ENCODE measurements at regions not wholly inside any gene's neighbourhood (a gene's known extent, or its start where the extent isn't known, plus 50 kb on each side); places are given as distances from the start of the nearest gene placed in this dataset.

- H3K9me3 ChIP-seq: no peaks in the 10 kb centered on the region
- no peak overlapping the region for H3K9ac ChIP-seq
- H3K4me3 ChIP-seq: no peak overlapping the region
- H3K27ac ChIP-seq: no peak overlapping the region
- no peaks in the 10 kb centered on the region for H3K27me3 ChIP-seq
- H3K36me3 ChIP-seq: no peaks in the 10 kb centered on the region
- H3K4me2 ChIP-seq: no peak overlapping the region
- TF ChIP-seq Cebpa-rat (IDR thresholded peaks at IDR 0.05): no peak
- H4K20me1 ChIP-seq: peaks cover 15% of the 10 kb centered on the region; the same call in 1 of the 2 replicates
- no peaks in the 10 kb centered on the region for H3K4me1 ChIP-seq
Measured at GRCh38 chr7:130982651-130983050, 248.6 kb upstream of the KLF14 start.

GRCh38 chr7:130985361-130985760 lies 251.4 kb upstream of the KLF14 start:
- no peak overlapping the region for H3K27ac ChIP-seq
- TF ChIP-seq Cebpa-rat (IDR thresholded peaks at IDR 0.05): no peak
- H4K20me1 ChIP-seq: peaks cover 31% of the 10 kb centered on the region; the same call in 1 of the 2 replicates
- no peaks in the 10 kb centered on the region for H3K4me1 ChIP-seq
- no peaks in the 10 kb centered on the region for H3K9me3 ChIP-seq
- no peak overlapping the region for H3K4me2 ChIP-seq
- H3K36me3 ChIP-seq: no peaks in the 10 kb centered on the region
- H3K27me3 ChIP-seq: no peaks in the 10 kb centered on the region
- no peak overlapping the region for H3K9ac ChIP-seq
- no peak overlapping the region for H3K4me3 ChIP-seq

GRCh38 chr7:130986261-130986690 lies 252.3 kb upstream of the KLF14 start:
- TF ChIP-seq Cebpa-rat (IDR thresholded peaks at IDR 0.05): no peak
- H4K20me1 ChIP-seq: peaks cover 36% of the 10 kb centered on the region; the same call in 1 of the 2 replicates
- no peak overlapping the region for H3K27ac ChIP-seq
- no peaks in the 10 kb centered on the region for H3K36me3 ChIP-seq
- H3K27me3 ChIP-seq: no peaks in the 10 kb centered on the region
- H3K4me1 ChIP-seq: no peaks in the 10 kb centered on the region
- H3K4me3 ChIP-seq: no peak overlapping the region
- no peak overlapping the region for H3K9ac ChIP-seq
- no peaks in the 10 kb centered on the region for H3K9me3 ChIP-seq
- no peak overlapping the region for H3K4me2 ChIP-seq

GRCh38 chr7:130987092-130987491 lies 253.1 kb upstream of the KLF14 start:
- Histone ChIP-seq H3K36me3 (no peaks in the 10 kb centered on the region), H3K27ac (no peak overlapping the region), H3K27me3 (no peaks in the 10 kb centered on the region), H4K20me1 (peaks cover 44% of the 10 kb centered on the region; the same call in 1 of the 2 replicates), H3K4me1 (no peaks in the 10 kb centered on the region), H3K9ac (no peak overlapping the region), H3K9me3 (no peaks in the 10 kb centered on the region), H3K4me3 (no peak overlapping the region), H3K4me2 (no peak overlapping the region)
- TF ChIP-seq Cebpa-rat (IDR thresholded peaks at IDR 0.05): no peak

GRCh38 chr7:130988443-130988842 lies 254.4 kb upstream of the KLF14 start:
- Histone ChIP-seq H3K4me1 (peaks cover under 1% of the 10 kb centered on the region; the same call in 1 of the 2 replicates), H4K20me1 (peaks cover 44% of the 10 kb centered on the region; the same call in 1 of the 2 replicates), H3K9me3 (no peaks in the 10 kb centered on the region), H3K4me2 (no peak overlapping the region), H3K4me3 (no peak overlapping the region), H3K36me3 (no peaks in the 10 kb centered on the region), H3K27ac (no peak overlapping the region), H3K27me3 (no peaks in the 10 kb centered on the region), H3K9ac (no peak overlapping the region)
- no peak for TF ChIP-seq Cebpa-rat (IDR thresholded peaks at IDR 0.05)

- no peaks in the 10 kb centered on the region for H3K27me3 ChIP-seq
- H3K4me2 ChIP-seq: no peak overlapping the region
- H4K20me1 ChIP-seq: peaks cover 49% of the 10 kb centered on the region; the same call in 1 of the 2 replicates
- no peak overlapping the region for H3K27ac ChIP-seq
- H3K9me3 ChIP-seq: no peaks in the 10 kb centered on the region
- H3K9ac ChIP-seq: no peak overlapping the region
- peaks cover 9% of the 10 kb centered on the region for H3K4me1 ChIP-seq
- H3K4me3 ChIP-seq: no peak overlapping the region
- H3K36me3 ChIP-seq: no peaks in the 10 kb centered on the region
- TF ChIP-seq Cebpa-rat (IDR thresholded peaks at IDR 0.05): no peak
Measured at GRCh38 chr7:130989101-130989795, 255.2 kb upstream of the KLF14 start.

GRCh38 chr7:130990178-130990832 lies 256.3 kb upstream of the KLF14 start:
- Histone ChIP-seq H3K4me2 (no peak overlapping the region), H3K36me3 (no peaks in the 10 kb centered on the region), H3K4me3 (no peak overlapping the region), H3K27ac (no peak overlapping the region), H4K20me1 (peaks cover 49% of the 10 kb centered on the region; the same call in 1 of the 2 replicates), H3K27me3 (no peaks in the 10 kb centered on the region), H3K9me3 (no peaks in the 10 kb centered on the region), H3K9ac (no peak overlapping the region), H3K4me1 (peaks cover 13% of the 10 kb centered on the region)
- TF ChIP-seq Cebpa-rat (IDR thresholded peaks at IDR 0.05): no peak

- H3K9me3 ChIP-seq: no peaks in the 10 kb centered on the region
- H3K9ac ChIP-seq: no peak overlapping the region
- peaks cover 32% of the 10 kb centered on the region; the same call in 1 of the 2 replicates for H4K20me1 ChIP-seq
- no peaks in the 10 kb centered on the region for H3K27me3 ChIP-seq
- H3K4me2 ChIP-seq: peak overlapping the region; percentile 26
- H3K27ac ChIP-seq: no peak overlapping the region
- peaks cover 13% of the 10 kb centered on the region for H3K4me1 ChIP-seq
- no peak overlapping the region for H3K4me3 ChIP-seq
- no peak for TF ChIP-seq Cebpa-rat (IDR thresholded peaks at IDR 0.05)
- H3K36me3 ChIP-seq: no peaks in the 10 kb centered on the region
Measured at GRCh38 chr7:130993671-130994365, 259.8 kb upstream of the KLF14 start.

GRCh38 chr7:130994378-130995115 lies 260.5 kb upstream of the KLF14 start:
- no peak overlapping the region for H3K27ac ChIP-seq

More at GRCh38 chr7:130994378-130995115, 260.5 kb upstream of the KLF14 start:
- H3K4me3 ChIP-seq: no peak overlapping the region
- no peaks in the 10 kb centered on the region for H3K36me3 ChIP-seq
- H3K27me3 ChIP-seq: no peaks in the 10 kb centered on the region
- H3K9me3 ChIP-seq: no peaks in the 10 kb centered on the region
- no peak for TF ChIP-seq Cebpa-rat (IDR thresholded peaks at IDR 0.05)
- no peak overlapping the region for H3K9ac ChIP-seq
- H3K4me1 ChIP-seq: peaks cover 19% of the 10 kb centered on the region
- H4K20me1 ChIP-seq: peaks cover 35% of the 10 kb centered on the region; the same call in 1 of the 2 replicates
- H3K4me2 ChIP-seq: peak overlapping the region; percentile 26
